Smooth muscle cell (in vitro differentiated cells): ENCODE measurements at regions not wholly inside any gene's neighbourhood (a gene's known extent, or its start where the extent isn't known, plus 50 kb on each side); places are given as distances from the start of the nearest gene placed in this dataset.

Experiments
- DNase-seq: peaks from one replicate; lab custom pipeline; 2025; ENCODE audit not compliant: unreplicated experiment; lab: John Stamatoyannopoulos, UW
- H2AFZ ChIP-seq: fragments of 200-600 bp; sonication (generic); 2 replicates; pipeline ENCODE4 v1.6.0; 2016; ENCODE audit warnings: antibody characterized with exemption, low read depth, mild to moderate bottlenecking
- H3F3A ChIP-seq: fragments of 200-600 bp; sonication (generic); 2 replicates; pipeline ENCODE4 v1.6.0; 2017; ENCODE audit warnings: antibody characterized with exemption, low read depth
- H3K27ac ChIP-seq: fragments of 200-600 bp; sonication (generic); 2 replicates; pipeline ENCODE4 v1.5.1; 2016; ENCODE audit warnings: low read depth, mild to moderate bottlenecking
- H3K27me3 ChIP-seq: fragments of 200-600 bp; sonication (generic); 2 replicates; pipeline ENCODE4 v1.6.1; 2016; ENCODE audit warnings: low read depth, mild to moderate bottlenecking
- H3K36me3 ChIP-seq: fragments of 200-600 bp; sonication (generic); 2 replicates; pipeline ENCODE4 v1.5.1; 2016; ENCODE audit warnings: low read depth
- H3K4me1 ChIP-seq: fragments of 200-600 bp; sonication (generic); 2 replicates; pipeline ENCODE4 v1.5.1; 2016; ENCODE audit warnings: low read depth
- H3K4me2 ChIP-seq: fragments of 200-600 bp; sonication (generic); 2 replicates; pipeline ENCODE4 v1.6.0; 2016; ENCODE audit warnings: mild to moderate bottlenecking
- H3K4me3 ChIP-seq: fragments of 200-600 bp; sonication (generic); 2 replicates; pipeline ENCODE4 v1.5.1; 2016; ENCODE audit warnings: mild to moderate bottlenecking
- H3K79me2 ChIP-seq: fragments of 200-600 bp; sonication (generic); 2 replicates; pipeline ENCODE4 v1.6.0; 2016; ENCODE audit warnings: low read depth, mild to moderate bottlenecking
- H3K9ac ChIP-seq: fragments of 200-600 bp; sonication (generic); 2 replicates; pipeline ENCODE4 v1.6.0; 2016; ENCODE audit warnings: low read depth
- H3K9me3 ChIP-seq: fragments of 200-600 bp; sonication (generic); replicated peaks from 2 replicates; pipeline ENCODE4 v1.5.1; 2016; ENCODE audit warnings: low read depth
- H4K20me1 ChIP-seq: fragments of 200-600 bp; sonication (generic); 2 replicates; pipeline ENCODE4 v1.6.0; 2016; ENCODE audit warnings: low read depth
- CTCF ChIP-seq: fragments of 200-600 bp; sonication (generic); IDR thresholded peaks from 2 replicates; pipeline ENCODE4 v1.5.1; 2017; ENCODE audit warnings: borderline replicate concordance, mild to moderate bottlenecking, antibody characterized with exemption; ENCODE audit not compliant: insufficient read depth, poor library complexity, severe bottlenecking
- WGBS: methylation state at CpG from one replicate; pipeline ENCODE4 v1.1.7; 2016; ENCODE audit warnings: low lambda C conversion rate; 5-methylcytosine and 5-hydroxymethylcytosine counted together

- Histone ChIP-seq H3K9me3 (no peaks in the 10 kb centered on the region), H3K36me3 (no peaks in the 10 kb centered on the region), H3K27ac (no peak overlapping the region), H3K4me1 (no peaks in the 10 kb centered on the region), H3K9ac (no peak overlapping the region), H4K20me1 (no peaks in the 10 kb centered on the region), H3K27me3 (no peaks in the 10 kb centered on the region), H3F3A (no peaks in the 10 kb centered on the region), H3K4me3 (no peak overlapping the region), H3K4me2 (no peak overlapping the region), H3K79me2 (no peaks in the 10 kb centered on the region), H2AFZ (no peak overlapping the region)
- no peak for DNase-seq
- 100% methylated on average over 1 of the region's 1 CpG for WGBS
- TF ChIP-seq CTCF = no peak
These were observed 703.5 kb downstream of the FAT4 start for GRCh38 chr4:126018274-126018673.

- H3K4me1 ChIP-seq = no peaks in the 10 kb centered on the region
- no peak for TF ChIP-seq CTCF
- H3K27ac ChIP-seq = no peak overlapping the region
- H4K20me1 ChIP-seq = no peaks in the 10 kb centered on the region
- H3K36me3 ChIP-seq = no peaks in the 10 kb centered on the region
- DNase-seq = no peak
- no peak overlapping the region for H3K4me3 ChIP-seq
- no peak overlapping the region for H3K4me2 ChIP-seq
- H3K9ac ChIP-seq = no peak overlapping the region
- 72% methylated on average over 3 of the region's 3 CpGs for WGBS
- no peaks in the 10 kb centered on the region for H3K9me3 ChIP-seq
- no peaks in the 10 kb centered on the region for H3K79me2 ChIP-seq
- no peaks in the 10 kb centered on the region for H3F3A ChIP-seq
- H3K27me3 ChIP-seq = no peaks in the 10 kb centered on the region
- H2AFZ ChIP-seq = no peak overlapping the region
These were observed 709.1 kb downstream of the FAT4 start for GRCh38 chr4:126023896-126024295.

- Histone ChIP-seq H3K4me1 (no peaks in the 10 kb centered on the region), H4K20me1 (no peaks in the 10 kb centered on the region), H3K9me3 (no peaks in the 10 kb centered on the region), H3K36me3 (no peaks in the 10 kb centered on the region), H3K4me2 (no peak overlapping the region), H3K4me3 (no peak overlapping the region), H3K27me3 (no peaks in the 10 kb centered on the region), H3K9ac (no peak overlapping the region), H3K27ac (no peak overlapping the region), H3F3A (no peaks in the 10 kb centered on the region), H2AFZ (no peak overlapping the region), H3K79me2 (no peaks in the 10 kb centered on the region)
- 81% methylated on average over 2 of the region's 2 CpGs for WGBS
- no peak for DNase-seq
- TF ChIP-seq CTCF = no peak
These were observed 712.8 kb downstream of the FAT4 start for GRCh38 chr4:126027601-126028000.

GRCh38 chr4:126028876-126029275, 714.1 kb downstream of the FAT4 start:
- Histone ChIP-seq H3K36me3 (no peaks in the 10 kb centered on the region), H3K9ac (no peak overlapping the region), H2AFZ (no peak overlapping the region), H4K20me1 (no peaks in the 10 kb centered on the region), H3K27ac (no peak overlapping the region), H3K4me2 (no peak overlapping the region), H3F3A (no peaks in the 10 kb centered on the region), H3K4me3 (no peak overlapping the region), H3K27me3 (no peaks in the 10 kb centered on the region), H3K9me3 (no peaks in the 10 kb centered on the region), H3K79me2 (no peaks in the 10 kb centered on the region), H3K4me1 (no peaks in the 10 kb centered on the region)
- no peak for TF ChIP-seq CTCF
- no peak for DNase-seq
